ENCODE measurements at regions not wholly inside any gene's neighbourhood (a gene's known extent, or its start where the extent isn't known, plus 50 kb on each side); places are given as distances from the start of the nearest gene placed in this dataset.

GRCh38 chr15:38867556-38867955, 302.9 kb upstream of the RASGRP1 start:
- Histone ChIP-seq H3K27ac (no peak overlapping the region), H3K36me3 (no peaks in the 10 kb centered on the region), H3K9me3 (no peaks in the 10 kb centered on the region), H3K27me3 (no peaks in the 10 kb centered on the region), H3K4me1 (peaks cover 5% of the 10 kb centered on the region), H3K4me3 (no peak overlapping the region)
- ATAC-seq (no peak), DNase-seq (no peak)
- no peak for TF ChIP-seq CTCF (IDR thresholded peaks at IDR 0.05)
- intact Hi-C loops (cut with DNase I), result no loop called here

- no peaks in the 10 kb centered on the region for H3K27me3 ChIP-seq
- no peak for TF ChIP-seq CTCF (IDR thresholded peaks at IDR 0.05)
- H3K4me3 ChIP-seq, result no peak overlapping the region
- peaks cover 5% of the 10 kb centered on the region for H3K4me1 ChIP-seq
- intact Hi-C loops (cut with DNase I), result no loop called here
- peak; percentile 24 for ATAC-seq
- no peaks in the 10 kb centered on the region for H3K36me3 ChIP-seq
- DNase-seq, result no peak
- no peaks in the 10 kb centered on the region for H3K9me3 ChIP-seq
- H3K27ac ChIP-seq, result no peak overlapping the region
Measured at GRCh38 chr15:38868326-38869114, 303.9 kb upstream of the RASGRP1 start.

GRCh38 chr15:38871638-38872037, 307.0 kb upstream of the RASGRP1 start:
- no peaks in the 10 kb centered on the region for H3K36me3 ChIP-seq
- no peak for ATAC-seq
- H3K9me3 ChIP-seq, result no peaks in the 10 kb centered on the region
- TF ChIP-seq CTCF (IDR thresholded peaks at IDR 0.05), result no peak
- DNase-seq, result no peak
- intact Hi-C loops (cut with DNase I), result no loop called here
- H3K27me3 ChIP-seq, result no peaks in the 10 kb centered on the region
- no peak overlapping the region for H3K27ac ChIP-seq
- H3K4me3 ChIP-seq, result no peak overlapping the region
- peaks cover 6% of the 10 kb centered on the region for H3K4me1 ChIP-seq

GRCh38 chr15:38872732-38873131, 308.1 kb upstream of the RASGRP1 start:
- intact Hi-C loops (cut with DNase I), result no loop called here

GRCh38 chr15:38873158-38873557, 308.5 kb upstream of the RASGRP1 start:
- Histone ChIP-seq H3K27ac (peak overlapping the region; percentile 53), H3K9me3 (no peaks in the 10 kb centered on the region), H3K36me3 (no peaks in the 10 kb centered on the region), H3K27me3 (no peaks in the 10 kb centered on the region), H3K4me1 (peaks cover 15% of the 10 kb centered on the region), H3K4me3 (no peak overlapping the region)
- DNase-seq (no peak), ATAC-seq (peak; percentile 34)
- intact Hi-C loops (cut with DNase I), result no loop called here
- TF ChIP-seq CTCF (IDR thresholded peaks at IDR 0.05), result no peak

More at GRCh38 chr15:38872732-38873131, 308.1 kb upstream of the RASGRP1 start:
- Histone ChIP-seq H3K36me3 (no peaks in the 10 kb centered on the region), H3K9me3 (no peaks in the 10 kb centered on the region), H3K4me1 (peaks cover 11% of the 10 kb centered on the region), H3K27ac (peak overlapping the region; percentile 53), H3K4me3 (no peak overlapping the region), H3K27me3 (no peaks in the 10 kb centered on the region)
- TF ChIP-seq CTCF (IDR thresholded peaks at IDR 0.05), result no peak
- DNase-seq (no peak), ATAC-seq (no peak)
